ENCODE measurements at regions not wholly inside any gene's neighbourhood (a gene's known extent, or its start where the extent isn't known, plus 50 kb on each side); places are given as distances from the start of the nearest gene placed in this dataset.

GRCh38 chr14:27546111-27546510, 948.3 kb upstream of the NOVA1 start:
- no peaks in the 10 kb centered on the region for H3K79me2 ChIP-seq (ENCODE audit: control insufficient read depth, insufficient read depth, low read length)
- no peak overlapping the region for H3K9ac ChIP-seq (ENCODE audit: control insufficient read depth, extremely low read depth, insufficient read depth, low read length)
- H3K9me1 ChIP-seq (ENCODE audit: control insufficient read depth, extremely low read depth, insufficient read depth, low read length): no peaks in the 10 kb centered on the region
- H3K27me3 ChIP-seq (ENCODE audit: control insufficient read depth, extremely low read depth, insufficient read depth, low read length): no peaks in the 10 kb centered on the region
- no peak overlapping the region for H2AFZ ChIP-seq (ENCODE audit: control insufficient read depth, low read length)
- no peaks in the 10 kb centered on the region for H4K20me1 ChIP-seq (ENCODE audit: control insufficient read depth, extremely low read depth, insufficient read depth, low read length)
- H3K4me1 ChIP-seq (ENCODE audit: control insufficient read depth, extremely low read depth, insufficient read depth, low read length): no peaks in the 10 kb centered on the region
- dilution Hi-C loops (cut with MboI; ENCODE audit: extremely low pct_ligation_motif_present, low sequenced_read_pairs): no loop called here
- FAIRE-seq (no peak), DNase-seq (ENCODE audit: low read depth, low spot score) (no peak)
- no peak overlapping the region for H3K4me3 ChIP-seq (ENCODE audit: control insufficient read depth in 2 of 3, extremely low read depth in 1 of 3, insufficient read depth in 2 of 3, low read depth in 1 of 3, low read length in 3 of 3)
- no peak overlapping the region for H3K27ac ChIP-seq (ENCODE audit: control insufficient read depth, insufficient read depth, low read length)
- H3K9me3 ChIP-seq (ENCODE audit: control insufficient read depth, low read depth, low read length): no peaks in the 10 kb centered on the region
- H3K36me3 ChIP-seq (ENCODE audit: control insufficient read depth in 2 of 2, extremely low read depth in 1 of 2, insufficient read depth in 2 of 2, low read length in 2 of 2): no peaks in the 10 kb centered on the region
- TF ChIP-seq EZH2 (IDR thresholded peaks at IDR 0.05; ENCODE audit: low read length): no peak
- TF ChIP-seq, protein P1, sequence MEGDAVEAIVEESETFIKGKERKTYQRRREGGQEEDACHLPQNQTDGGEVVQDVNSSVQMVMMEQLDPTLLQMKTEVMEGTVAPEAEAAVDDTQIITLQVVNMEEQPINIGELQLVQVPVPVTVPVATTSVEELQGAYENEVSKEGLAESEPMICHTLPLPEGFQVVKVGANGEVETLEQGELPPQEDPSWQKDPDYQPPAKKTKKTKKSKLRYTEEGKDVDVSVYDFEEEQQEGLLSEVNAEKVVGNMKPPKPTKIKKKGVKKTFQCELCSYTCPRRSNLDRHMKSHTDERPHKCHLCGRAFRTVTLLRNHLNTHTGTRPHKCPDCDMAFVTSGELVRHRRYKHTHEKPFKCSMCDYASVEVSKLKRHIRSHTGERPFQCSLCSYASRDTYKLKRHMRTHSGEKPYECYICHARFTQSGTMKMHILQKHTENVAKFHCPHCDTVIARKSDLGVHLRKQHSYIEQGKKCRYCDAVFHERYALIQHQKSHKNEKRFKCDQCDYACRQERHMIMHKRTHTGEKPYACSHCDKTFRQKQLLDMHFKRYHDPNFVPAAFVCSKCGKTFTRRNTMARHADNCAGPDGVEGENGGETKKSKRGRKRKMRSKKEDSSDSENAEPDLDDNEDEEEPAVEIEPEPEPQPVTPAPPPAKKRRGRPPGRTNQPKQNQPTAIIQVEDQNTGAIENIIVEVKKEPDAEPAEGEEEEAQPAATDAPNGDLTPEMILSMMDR (optimal IDR thresholded peaks at IDR 0.05 in 1 of 3, IDR thresholded peaks at IDR 0.05 in 1 of 3, conservative IDR thresholded peaks at IDR 0.05 in 1 of 3; ENCODE audit: extremely low read depth in 1 of 3, insufficient read depth in 2 of 3, low read length in 3 of 3): no peak
- no peak overlapping the region for H3K4me2 ChIP-seq (ENCODE audit: control insufficient read depth, extremely low read depth, insufficient read depth, low read depth, low read length)

DNA sequence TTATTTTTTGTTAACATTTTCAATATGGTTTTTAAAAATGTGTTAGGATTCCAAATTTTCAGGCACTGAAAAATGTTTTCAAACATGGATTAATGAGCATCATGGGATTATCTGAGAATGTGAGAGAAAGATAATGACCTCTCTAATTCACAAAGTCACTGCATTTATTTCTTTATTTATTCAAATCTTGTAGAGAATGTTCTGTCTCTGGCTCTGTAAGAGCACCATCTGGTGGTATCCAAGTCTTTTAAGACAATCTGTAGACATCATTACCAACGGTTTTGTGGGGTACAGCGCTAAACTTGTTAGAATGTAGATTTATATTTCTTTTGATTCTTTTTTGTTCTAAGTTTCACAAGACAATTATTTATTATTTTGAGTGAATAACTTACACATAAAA, 956.0 kb upstream of the NOVA1 start:
- dilution Hi-C loops (cut with MboI; ENCODE audit: extremely low pct_ligation_motif_present, low sequenced_read_pairs): no loop called here
- H3K4me1 ChIP-seq (ENCODE audit: control insufficient read depth, extremely low read depth, insufficient read depth, low read length): no peaks in the 10 kb centered on the region
- H2AFZ ChIP-seq (ENCODE audit: control insufficient read depth, low read length): no peak overlapping the region
- DNase-seq (ENCODE audit: low read depth, low spot score): no peak
- no peaks in the 10 kb centered on the region for H3K27me3 ChIP-seq (ENCODE audit: control insufficient read depth, extremely low read depth, insufficient read depth, low read length)
- no peaks in the 10 kb centered on the region for H3K9me3 ChIP-seq (ENCODE audit: control insufficient read depth, low read depth, low read length)
- H3K79me2 ChIP-seq (ENCODE audit: control insufficient read depth, insufficient read depth, low read length): no peaks in the 10 kb centered on the region
- no peaks in the 10 kb centered on the region for H4K20me1 ChIP-seq (ENCODE audit: control insufficient read depth, extremely low read depth, insufficient read depth, low read length)
- no peak for FAIRE-seq
- H3K27ac ChIP-seq (ENCODE audit: control insufficient read depth, insufficient read depth, low read length): no peak overlapping the region
- no peak overlapping the region for H3K4me2 ChIP-seq (ENCODE audit: control insufficient read depth, extremely low read depth, insufficient read depth, low read depth, low read length)
- no peak overlapping the region for H3K4me3 ChIP-seq (ENCODE audit: control insufficient read depth in 2 of 3, extremely low read depth in 1 of 3, insufficient read depth in 2 of 3, low read depth in 1 of 3, low read length in 3 of 3)
- no peak for TF ChIP-seq EZH2 (IDR thresholded peaks at IDR 0.05; ENCODE audit: low read length)
- TF ChIP-seq, protein P1 (optimal IDR thresholded peaks at IDR 0.05 in 1 of 3, IDR thresholded peaks at IDR 0.05 in 1 of 3, conservative IDR thresholded peaks at IDR 0.05 in 1 of 3; ENCODE audit: extremely low read depth in 1 of 3, insufficient read depth in 2 of 3, low read length in 3 of 3): no peak
- no peaks in the 10 kb centered on the region for H3K36me3 ChIP-seq (ENCODE audit: control insufficient read depth in 2 of 2, extremely low read depth in 1 of 2, insufficient read depth in 2 of 2, low read length in 2 of 2)
- no peak overlapping the region for H3K9ac ChIP-seq (ENCODE audit: control insufficient read depth, extremely low read depth, insufficient read depth, low read length)
- H3K9me1 ChIP-seq (ENCODE audit: control insufficient read depth, extremely low read depth, insufficient read depth, low read length): no peaks in the 10 kb centered on the region

Data from keratinocyte (primary cell).